Neural cell (in vitro differentiated cells): ENCODE measurements at regions not wholly inside any gene's neighbourhood (a gene's known extent, or its start where the extent isn't known, plus 50 kb on each side); places are given as distances from the start of the nearest gene placed in this dataset.

Experiments used
- H2AFZ ChIP-seq: fragments of 200-600, 300-800 bp; sonication (generic), shearing (Covaris generic); 2 replicates; pipeline ENCODE4 v1.6.0; 2014; ENCODE audit warnings: low read depth, mild to moderate bottlenecking, antibody characterized with exemption, low read length, moderate library complexity
- H3F3A ChIP-seq: fragments of 200-600 bp; shearing (Covaris generic); 2 replicates; pipeline ENCODE4 v1.6.1; 2016; ENCODE audit warnings: mild to moderate bottlenecking, moderate library complexity, mixed read lengths, antibody characterized with exemption, low read length; ENCODE audit not compliant: insufficient read depth, poor library complexity, severe bottlenecking
- H3K27ac ChIP-seq: fragments of 200-600, 300-800 bp; sonication (generic), shearing (Covaris generic); 2 replicates; pipeline ENCODE4 v1.5.1; 2014; ENCODE audit warnings: mild to moderate bottlenecking, low read length, moderate library complexity
- H3K27me3 ChIP-seq: fragments of 300-800, 200-600 bp; sonication (generic), shearing (Covaris generic); 2 replicates; pipeline ENCODE4 v1.6.0; 2014; ENCODE audit warnings: mild to moderate bottlenecking, low read depth, low read length, moderate library complexity; ENCODE audit not compliant: insufficient read depth
- H3K36me3 ChIP-seq: fragments of 300-800, 200-600 bp; sonication (generic), shearing (Covaris generic); 2 replicates; pipeline ENCODE4 v1.5.1; 2014; ENCODE audit warnings: mild to moderate bottlenecking, antibody characterized with exemption, low read length, moderate library complexity; ENCODE audit not compliant: insufficient read depth
- H3K4me2 ChIP-seq: fragments of 300-800, 200-600 bp; sonication (generic), shearing (Covaris generic); 2 replicates; pipeline ENCODE4 v1.6.0; 2014; ENCODE audit warnings: mild to moderate bottlenecking, low read length
- H3K4me3 ChIP-seq: fragments of 300-800, 200-600 bp; sonication (generic), shearing (Covaris generic); 2 replicates; pipeline ENCODE4 v1.5.1; 2014; ENCODE audit warnings: mild to moderate bottlenecking, low read length, moderate library complexity
- H3K79me2 ChIP-seq: fragments of 200-600 bp; shearing (Covaris generic); replicated peaks from 2 replicates; pipeline ENCODE4 v1.6.0; 2014; ENCODE audit warnings: mild to moderate bottlenecking, low read length, moderate library complexity; ENCODE audit not compliant: insufficient read depth
- H3K9ac ChIP-seq: fragments of 300-800, 200-600 bp; sonication (generic), shearing (Covaris generic); 2 replicates; pipeline ENCODE4 v1.6.1; 2016; ENCODE audit warnings: mild to moderate bottlenecking, low read length, mixed read lengths
- H3K9me2 ChIP-seq: fragments of 200-600 bp; shearing (Covaris generic); 2 replicates; pipeline ENCODE4 v1.6.1; 2016; ENCODE audit warnings: mild to moderate bottlenecking, low read length, mixed read lengths; ENCODE audit not compliant: insufficient read depth
- H3K9me3 ChIP-seq: fragments of 200-600, 300-800 bp; sonication (generic), shearing (Covaris generic); 2 replicates; pipeline ENCODE4 v1.6.1; 2016; ENCODE audit warnings: mild to moderate bottlenecking, mixed run types, low read length, moderate library complexity, mixed read lengths
- H4K20me1 ChIP-seq: fragments of 200-600 bp; shearing (Covaris generic); 2 replicates; pipeline ENCODE4 v1.6.1; 2016; ENCODE audit warnings: mild to moderate bottlenecking, mixed run types; ENCODE audit not compliant: insufficient read depth
- EP300 ChIP-seq: fragments of 450-650 bp; conservative IDR thresholded peaks from 2 replicates; pipeline ENCODE4 v1.6.1; 2014; ENCODE audit warnings: antibody characterized with exemption, mild to moderate bottlenecking, moderate library complexity; ENCODE audit not compliant: poor library complexity, severe bottlenecking
- EZH2 ChIP-seq: fragments of 200-600, 300-800 bp; shearing (Covaris generic), sonication (generic); IDR thresholded peaks from 2 replicates; pipeline ENCODE4 v1.6.1; 2014; ENCODE audit warnings: antibody characterized with exemption, low read length, borderline replicate concordance, mild to moderate bottlenecking; ENCODE audit not compliant: insufficient read depth, poor library complexity, severe bottlenecking
- MXI1 ChIP-seq: fragments of 450-650 bp; conservative IDR thresholded peaks from 2 replicates; pipeline ENCODE4 v1.6.1; 2014; ENCODE audit warnings: antibody characterized with exemption, mild to moderate bottlenecking; ENCODE audit not compliant: poor library complexity, severe bottlenecking
- POLR2AphosphoS5 ChIP-seq: IDR thresholded peaks from 2 replicates; pipeline ENCODE4 v1.6.1; 2012
- RAD21 ChIP-seq: fragments of 450-650 bp; conservative IDR thresholded peaks from 2 replicates; pipeline ENCODE4 v1.6.1; 2014; ENCODE audit warnings: antibody characterized with exemption, mild to moderate bottlenecking, moderate library complexity
- SMC3 ChIP-seq: fragments of 450-650 bp; conservative IDR thresholded peaks from 2 replicates; pipeline ENCODE4 v1.6.1; 2014; ENCODE audit warnings: antibody characterized with exemption, mild to moderate bottlenecking, moderate library complexity; ENCODE audit not compliant: poor library complexity
- TAF1 ChIP-seq: IDR thresholded peaks from 2 replicates; pipeline ENCODE4 v1.6.1; 2012; ENCODE audit warnings: low read depth
- TF ChIP-seq, protein P1 (sequence below): IDR thresholded peaks from 2 replicates; pipeline ENCODE4 v1.6.1; 2012; ENCODE audit warnings: borderline replicate concordance
- TF ChIP-seq, protein P2 (sequence below): fragments of 450-650 bp; IDR thresholded peaks from 2 replicates; pipeline ENCODE4 v1.5.1; 2014; ENCODE audit warnings: antibody characterized with exemption, mild to moderate bottlenecking, moderate library complexity; ENCODE audit not compliant: poor library complexity, severe bottlenecking

DNA sequence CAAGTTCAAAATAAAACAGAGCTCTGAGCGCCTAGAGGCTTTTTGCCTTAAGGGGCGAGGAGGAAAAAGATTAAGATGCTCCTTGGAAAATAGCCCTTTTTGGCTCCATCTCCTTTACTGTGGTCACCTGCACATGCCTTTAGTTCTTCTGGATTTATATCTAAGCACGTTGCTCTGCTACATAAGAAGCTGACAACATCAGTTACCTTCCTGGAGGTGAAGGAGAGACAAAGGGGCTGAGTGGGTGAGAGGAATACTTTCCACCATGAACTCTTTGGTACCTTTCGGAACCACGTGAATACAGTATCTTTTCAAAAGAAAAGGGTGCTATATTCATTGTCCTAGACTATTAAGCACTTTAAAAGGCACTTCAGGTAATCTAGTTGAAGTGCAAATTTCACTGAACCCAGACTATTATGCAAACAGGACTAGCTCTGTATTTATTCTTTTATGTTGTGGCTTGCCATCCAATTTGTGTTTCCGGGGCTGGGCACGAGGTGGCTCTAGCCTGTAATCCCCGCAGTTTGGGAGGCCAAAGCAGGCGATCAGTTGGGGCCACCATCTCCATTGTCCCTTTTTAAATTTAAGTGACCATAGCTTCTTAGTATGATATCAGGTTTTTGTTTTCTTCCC lies 201.5 kb downstream of the TM9SF2 start:
- Histone ChIP-seq H3K27me3 (no peaks in the 10 kb centered on the region), H3K79me2 (no peaks in the 10 kb centered on the region), H3K9me2 (no peaks in the 10 kb centered on the region), H3K9ac (no peak overlapping the region), H4K20me1 (no peaks in the 10 kb centered on the region), H3K9me3 (no peaks in the 10 kb centered on the region), H3K4me2 (no peak overlapping the region), H3K36me3 (no peaks in the 10 kb centered on the region), H2AFZ (no peak overlapping the region), H3F3A (no peaks in the 10 kb centered on the region), H3K27ac (no peak overlapping the region), H3K4me3 (no peak overlapping the region)
- TF ChIP-seq, protein P1, sequence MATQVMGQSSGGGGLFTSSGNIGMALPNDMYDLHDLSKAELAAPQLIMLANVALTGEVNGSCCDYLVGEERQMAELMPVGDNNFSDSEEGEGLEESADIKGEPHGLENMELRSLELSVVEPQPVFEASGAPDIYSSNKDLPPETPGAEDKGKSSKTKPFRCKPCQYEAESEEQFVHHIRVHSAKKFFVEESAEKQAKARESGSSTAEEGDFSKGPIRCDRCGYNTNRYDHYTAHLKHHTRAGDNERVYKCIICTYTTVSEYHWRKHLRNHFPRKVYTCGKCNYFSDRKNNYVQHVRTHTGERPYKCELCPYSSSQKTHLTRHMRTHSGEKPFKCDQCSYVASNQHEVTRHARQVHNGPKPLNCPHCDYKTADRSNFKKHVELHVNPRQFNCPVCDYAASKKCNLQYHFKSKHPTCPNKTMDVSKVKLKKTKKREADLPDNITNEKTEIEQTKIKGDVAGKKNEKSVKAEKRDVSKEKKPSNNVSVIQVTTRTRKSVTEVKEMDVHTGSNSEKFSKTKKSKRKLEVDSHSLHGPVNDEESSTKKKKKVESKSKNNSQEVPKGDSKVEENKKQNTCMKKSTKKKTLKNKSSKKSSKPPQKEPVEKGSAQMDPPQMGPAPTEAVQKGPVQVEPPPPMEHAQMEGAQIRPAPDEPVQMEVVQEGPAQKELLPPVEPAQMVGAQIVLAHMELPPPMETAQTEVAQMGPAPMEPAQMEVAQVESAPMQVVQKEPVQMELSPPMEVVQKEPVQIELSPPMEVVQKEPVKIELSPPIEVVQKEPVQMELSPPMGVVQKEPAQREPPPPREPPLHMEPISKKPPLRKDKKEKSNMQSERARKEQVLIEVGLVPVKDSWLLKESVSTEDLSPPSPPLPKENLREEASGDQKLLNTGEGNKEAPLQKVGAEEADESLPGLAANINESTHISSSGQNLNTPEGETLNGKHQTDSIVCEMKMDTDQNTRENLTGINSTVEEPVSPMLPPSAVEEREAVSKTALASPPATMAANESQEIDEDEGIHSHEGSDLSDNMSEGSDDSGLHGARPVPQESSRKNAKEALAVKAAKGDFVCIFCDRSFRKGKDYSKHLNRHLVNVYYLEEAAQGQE, result no peak
- TF ChIP-seq, protein P2, sequence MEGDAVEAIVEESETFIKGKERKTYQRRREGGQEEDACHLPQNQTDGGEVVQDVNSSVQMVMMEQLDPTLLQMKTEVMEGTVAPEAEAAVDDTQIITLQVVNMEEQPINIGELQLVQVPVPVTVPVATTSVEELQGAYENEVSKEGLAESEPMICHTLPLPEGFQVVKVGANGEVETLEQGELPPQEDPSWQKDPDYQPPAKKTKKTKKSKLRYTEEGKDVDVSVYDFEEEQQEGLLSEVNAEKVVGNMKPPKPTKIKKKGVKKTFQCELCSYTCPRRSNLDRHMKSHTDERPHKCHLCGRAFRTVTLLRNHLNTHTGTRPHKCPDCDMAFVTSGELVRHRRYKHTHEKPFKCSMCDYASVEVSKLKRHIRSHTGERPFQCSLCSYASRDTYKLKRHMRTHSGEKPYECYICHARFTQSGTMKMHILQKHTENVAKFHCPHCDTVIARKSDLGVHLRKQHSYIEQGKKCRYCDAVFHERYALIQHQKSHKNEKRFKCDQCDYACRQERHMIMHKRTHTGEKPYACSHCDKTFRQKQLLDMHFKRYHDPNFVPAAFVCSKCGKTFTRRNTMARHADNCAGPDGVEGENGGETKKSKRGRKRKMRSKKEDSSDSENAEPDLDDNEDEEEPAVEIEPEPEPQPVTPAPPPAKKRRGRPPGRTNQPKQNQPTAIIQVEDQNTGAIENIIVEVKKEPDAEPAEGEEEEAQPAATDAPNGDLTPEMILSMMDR, result no peak
- TF ChIP-seq SMC3 (no peak), RAD21 (no peak), MXI1 (no peak), POLR2AphosphoS5 (no peak), EZH2 (no peak), TAF1 (no peak)

DNA sequence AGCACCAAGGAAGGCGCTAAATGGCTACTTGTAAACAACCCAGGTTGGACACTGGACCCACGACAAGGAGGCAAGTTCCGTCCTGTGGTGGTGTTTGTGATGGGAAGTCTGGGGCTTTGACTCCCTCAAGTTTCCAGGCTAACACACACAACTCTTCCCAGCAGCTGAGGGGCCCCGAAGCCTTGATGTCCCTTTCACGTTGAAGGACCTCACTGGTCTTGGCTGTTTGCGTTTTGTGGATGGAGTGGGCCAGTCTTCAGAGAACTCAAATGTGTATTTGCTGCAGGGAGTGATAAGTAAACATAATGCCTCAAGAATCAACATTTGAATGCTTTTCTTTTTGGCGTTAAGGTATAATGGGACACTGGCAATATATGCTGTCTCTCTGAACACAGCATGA lies 199.2 kb downstream of the TM9SF2 start:
- H3K27ac ChIP-seq, result no peak overlapping the region
- H4K20me1 ChIP-seq, result no peaks in the 10 kb centered on the region
- no peaks in the 10 kb centered on the region for H3K9me2 ChIP-seq
- TF ChIP-seq, protein P1, result no peak
- TF ChIP-seq SMC3, result no peak
- TF ChIP-seq POLR2AphosphoS5, result no peak
- TF ChIP-seq, protein P2, result no peak
- no peak for TF ChIP-seq MXI1
- no peak for TF ChIP-seq EP300
- no peak for TF ChIP-seq RAD21
- TF ChIP-seq EZH2, result no peak
- no peak for TF ChIP-seq TAF1
- no peaks in the 10 kb centered on the region for H3K27me3 ChIP-seq
- H3K9me3 ChIP-seq, result no peaks in the 10 kb centered on the region
- H3K36me3 ChIP-seq, result no peaks in the 10 kb centered on the region
- no peak overlapping the region for H2AFZ ChIP-seq
- no peak overlapping the region for H3K9ac ChIP-seq
- H3K4me3 ChIP-seq, result no peak overlapping the region
- H3K4me2 ChIP-seq, result no peak overlapping the region
- no peaks in the 10 kb centered on the region for H3K79me2 ChIP-seq
- no peaks in the 10 kb centered on the region for H3F3A ChIP-seq
